Frontal cortex (tissue), 3 donors: ENCODE measurements at regions not wholly inside any gene's neighbourhood (a gene's known extent, or its start where the extent isn't known, plus 50 kb on each side); places are given as distances from the start of the nearest gene placed in this dataset.
"Not testable (repeated sequence)": the region's sequence is repeated elsewhere in the genome, so short reads cannot be mapped to it uniquely, and the experiment has no call there.

Experiments
- DNase-seq, 2 donors: peaks; one replicate each; pipeline ENCODE4 v3.0.0; 2012; ENCODE audit warnings: low spot score in 2 of 2
- FAIRE-seq: peaks from 2 replicates; lab custom pipeline; 2012; peaks lifted over from hg19 to GRCh38; lab: Jason Lieb, UNC
- donor health status: control.
- donor health status: control.
- donor health status: control.

- FAIRE-seq: no peak
- DNase-seq: no peak
Measured at GRCh38 chr14:30450631-30451545, 108.1 kb upstream of the G2E3 start.

- DNase-seq: no peak
- no peak for FAIRE-seq
Measured at GRCh38 chr14:30456296-30456695, 102.7 kb upstream of the G2E3 start.

- DNase-seq (no peak), FAIRE-seq (no peak)
Measured at GRCh38 chr14:30462358-30462757, 96.6 kb upstream of the G2E3 start.

- DNase-seq: no peak
- no peak for FAIRE-seq
Measured at GRCh38 chr14:30464481-30464880, 94.5 kb upstream of the G2E3 start.

- DNase-seq (no peak), FAIRE-seq (no peak)
Measured at GRCh38 chr14:30468354-30468753, 90.6 kb upstream of the G2E3 start.

- FAIRE-seq: no peak
- DNase-seq: no peak
Measured at GRCh38 chr14:30471980-30472379, 87.0 kb upstream of the G2E3 start.

GRCh38 chr14:30473846-30474696 lies 84.9 kb upstream of the G2E3 start:
- peak; percentile 39 for FAIRE-seq

GRCh38 chr14:30482276-30482675 lies 76.7 kb upstream of the G2E3 start:
- no peak for FAIRE-seq

More at GRCh38 chr14:30473846-30474696, 84.9 kb upstream of the G2E3 start:
- not testable (repeated sequence) for DNase-seq

GRCh38 chr14:30484201-30484600 lies 74.8 kb upstream of the G2E3 start:
- no peak for DNase-seq
- FAIRE-seq: no peak

More at GRCh38 chr14:30482276-30482675, 76.7 kb upstream of the G2E3 start:
- DNase-seq: no peak

- no peak for DNase-seq
- no peak for FAIRE-seq
Measured at GRCh38 chr14:30484976-30485375, 74.0 kb upstream of the G2E3 start.

GRCh38 chr14:30496852-30497251 lies 62.1 kb upstream of the G2E3 start:
- DNase-seq (no peak), FAIRE-seq (no peak)

GRCh38 chr14:30499358-30499757 lies 59.6 kb upstream of the G2E3 start:
- FAIRE-seq (no peak), DNase-seq (no peak)

GRCh38 chr14:30500222-30500621 lies 58.7 kb upstream of the G2E3 start:
- FAIRE-seq: no peak
- no peak for DNase-seq

GRCh38 chr14:30507209-30507608 lies 51.7 kb upstream of the G2E3 start:
- FAIRE-seq (no peak), DNase-seq (no peak)
